GF-D8 (cell line): ENCODE measurements at regions not wholly inside any gene's neighbourhood (a gene's known extent, or its start where the extent isn't known, plus 50 kb on each side); places are given as distances from the start of the nearest gene placed in this dataset.
A peak's percentile ranks its signal among the peaks of the same experiment; 100 is the strongest.
"Not testable (repeated sequence)": the region's sequence is repeated elsewhere in the genome, so short reads cannot be mapped to it uniquely, and the experiment has no call there.

Experiments
- DNase-seq: peaks from one replicate; lab custom pipeline; 2025; lab: John Stamatoyannopoulos, UW

DNA sequence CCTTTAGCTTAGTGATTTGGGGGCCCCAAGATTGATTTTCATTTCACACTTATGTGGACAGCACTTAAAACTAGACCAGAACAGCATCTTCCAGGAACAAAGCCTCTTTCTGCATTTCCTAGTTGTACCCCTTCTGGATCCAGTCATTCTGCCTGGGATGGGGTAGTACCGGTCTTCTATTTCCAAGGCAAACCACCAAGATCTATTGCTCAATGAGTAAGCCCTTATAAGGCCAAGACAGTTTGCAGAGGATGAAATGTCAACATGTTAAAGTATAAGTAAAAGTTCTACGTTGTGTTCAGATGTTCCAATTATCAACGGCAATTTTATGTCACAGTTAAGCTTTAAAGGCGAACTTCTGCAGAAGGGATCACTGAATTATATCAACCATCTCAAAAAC, 106.9 kb upstream of the ZNF746 start:
- no peak for DNase-seq

DNA sequence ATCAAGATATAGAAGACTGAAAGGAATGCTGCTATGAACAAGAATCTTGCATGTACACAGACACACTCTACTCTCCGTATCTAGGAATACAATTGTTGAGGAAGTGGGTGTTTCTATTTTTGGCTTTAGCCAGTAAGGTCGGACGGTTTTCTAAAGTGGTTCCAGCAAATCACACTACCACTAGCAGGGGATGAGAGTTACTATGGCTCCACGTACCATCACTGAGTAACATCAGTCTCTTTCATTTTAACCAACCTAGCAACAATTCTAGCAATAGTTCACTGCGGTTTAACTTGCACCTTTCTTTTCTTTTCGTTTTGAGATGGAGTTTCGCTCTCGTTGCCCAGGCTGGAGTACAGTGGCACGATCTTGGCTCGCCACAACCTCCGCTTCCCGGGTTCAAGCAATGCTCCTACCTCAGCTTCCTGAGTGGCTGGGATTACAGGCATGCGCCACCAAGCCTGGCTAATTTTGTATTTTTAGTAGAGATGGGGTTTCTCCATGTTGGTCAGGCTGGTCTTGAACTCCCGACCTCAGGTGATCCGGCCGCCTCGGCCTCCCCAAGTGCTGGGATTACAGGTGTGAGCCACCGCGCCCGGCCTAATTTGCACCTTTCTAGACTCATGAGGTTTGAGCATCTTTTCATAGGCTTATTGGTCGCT, 103.2 kb upstream of the ZNF746 start:
- DNase-seq = not testable (repeated sequence)

DNA sequence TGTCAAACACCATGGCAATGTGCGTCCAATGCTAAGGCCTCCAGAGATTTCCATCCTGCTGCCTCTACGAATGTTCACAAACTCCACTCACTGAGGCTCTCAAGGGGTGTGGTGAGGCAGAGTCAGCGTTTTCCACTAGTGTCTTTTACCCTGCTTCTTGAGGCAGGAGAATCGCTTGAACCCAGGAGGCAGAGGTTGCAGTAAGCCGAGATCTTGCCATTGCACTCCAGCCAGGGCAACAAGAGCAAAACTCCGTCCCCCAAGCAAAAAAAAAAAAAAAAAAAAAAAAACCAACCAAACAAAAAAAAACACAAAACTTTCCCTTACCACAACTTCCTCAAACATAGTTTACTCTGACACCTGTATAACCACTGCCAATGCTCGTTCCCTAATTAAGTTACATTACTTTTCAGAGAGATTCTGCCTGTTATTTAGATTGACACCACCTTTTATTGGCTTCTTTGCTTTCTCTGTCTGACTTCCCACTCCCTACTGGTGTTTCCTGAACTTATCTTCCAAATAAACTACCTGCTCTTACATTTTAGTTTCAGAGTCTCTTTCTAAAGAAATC, 102.1 kb upstream of the ZNF746 start:
- peak; percentile 74 for DNase-seq

DNA sequence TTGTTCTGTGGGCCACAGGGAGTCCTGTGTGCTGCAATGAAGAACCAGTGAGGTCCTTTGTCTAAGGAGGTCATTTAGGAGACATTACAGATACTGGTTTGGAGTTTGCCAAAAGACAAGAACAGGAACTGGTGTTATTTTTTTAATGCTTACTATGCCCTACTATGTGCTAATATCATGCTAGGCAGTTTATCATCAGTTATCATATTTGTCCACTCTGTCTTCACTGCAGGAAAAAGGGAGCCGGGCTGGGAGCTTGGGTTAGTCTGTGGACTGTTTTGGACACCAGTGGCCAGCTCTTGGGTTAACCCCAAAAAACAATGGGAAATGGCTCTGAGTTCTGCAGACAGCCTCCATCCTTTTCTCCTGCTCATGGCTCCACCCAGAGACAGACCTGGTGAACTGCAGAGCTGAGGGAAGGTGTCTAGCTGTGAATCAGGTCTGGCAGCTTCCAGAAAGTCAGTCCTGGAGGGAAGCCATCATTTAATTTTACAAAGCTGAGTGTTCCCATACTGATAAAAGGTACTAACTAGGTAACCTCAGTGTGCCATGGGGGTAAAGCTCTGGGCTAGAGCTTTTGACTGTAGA, 101.2 kb upstream of the ZNF746 start:
- no peak for DNase-seq

DNA sequence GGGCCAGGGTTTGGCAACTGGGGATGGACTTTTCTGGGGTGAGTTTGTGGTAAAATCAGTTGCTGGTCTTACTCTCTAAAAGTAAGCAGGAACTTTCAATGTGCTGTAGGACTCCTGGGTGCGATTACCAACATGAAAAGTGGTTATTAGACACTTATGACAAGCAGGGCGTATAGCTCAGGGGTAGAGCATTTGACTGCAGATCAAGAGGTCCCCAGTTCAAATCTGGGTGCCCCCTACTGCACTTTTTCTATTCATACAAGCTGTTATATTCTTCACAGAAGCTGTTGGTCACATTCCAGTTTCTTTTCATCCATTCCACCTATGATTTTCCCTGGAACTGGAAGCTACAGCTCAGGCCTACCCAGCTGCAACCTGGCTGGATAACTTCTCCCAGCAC, 100.2 kb upstream of the ZNF746 start:
- DNase-seq = not testable (repeated sequence)

DNA sequence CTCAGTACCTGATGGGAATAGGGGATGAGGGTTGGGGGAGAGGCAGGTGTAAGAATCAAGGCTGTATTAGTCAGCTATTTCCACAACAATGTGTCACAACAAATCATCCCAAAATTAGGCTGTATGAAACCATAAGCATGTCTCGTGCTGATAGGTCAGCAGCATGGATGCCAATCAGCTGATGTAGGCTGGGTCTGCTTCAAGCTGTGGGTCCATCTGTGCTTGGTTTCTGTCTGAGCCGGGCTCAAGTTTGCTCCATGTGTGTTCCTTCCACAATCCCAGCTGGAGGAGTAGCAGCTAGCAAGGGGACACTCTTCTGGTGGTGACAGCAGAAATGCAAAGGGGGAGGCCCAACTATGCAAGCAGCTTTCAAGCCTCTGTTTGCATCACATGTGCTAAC, 97.9 kb upstream of the ZNF746 start:
- no peak for DNase-seq

DNA sequence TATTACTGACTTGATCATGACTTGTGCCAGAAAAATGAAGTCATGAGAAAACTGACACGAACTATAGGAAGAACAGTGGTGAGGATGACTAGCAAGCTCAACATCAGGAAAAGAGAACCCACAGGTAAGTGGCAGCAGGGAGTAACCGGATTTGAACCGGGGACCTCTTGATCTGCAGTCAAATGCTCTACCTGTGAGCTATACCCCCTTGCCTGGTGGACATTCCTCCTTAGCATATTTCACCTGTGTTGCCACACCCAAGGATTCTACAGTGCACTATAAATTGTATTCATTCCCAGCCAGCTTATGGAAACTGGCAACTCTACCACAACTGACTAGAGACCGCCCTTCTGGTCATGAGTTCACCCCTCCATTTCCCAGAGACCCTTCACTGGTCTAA, 97.5 kb upstream of the ZNF746 start:
- no peak for DNase-seq

DNA sequence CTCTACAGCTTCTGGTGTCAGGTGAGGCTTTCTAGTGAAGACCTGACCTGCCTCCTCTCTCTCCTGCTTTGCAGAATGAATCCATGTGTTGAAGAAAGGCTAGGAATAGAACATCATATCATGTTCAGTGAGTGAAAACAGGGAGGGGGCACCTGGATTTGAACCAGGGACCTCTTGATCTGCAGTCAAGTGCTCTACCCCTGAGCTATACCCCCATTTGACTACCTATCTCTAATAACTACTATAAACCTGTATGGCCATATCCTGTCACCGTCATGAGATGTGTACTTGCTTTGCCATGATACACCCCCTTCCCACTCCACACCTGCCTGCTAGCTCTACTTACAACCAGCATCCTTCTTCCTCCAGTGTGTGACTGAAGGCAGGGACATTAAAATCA, 91.3 kb upstream of the ZNF746 start:
- DNase-seq = no peak

DNA sequence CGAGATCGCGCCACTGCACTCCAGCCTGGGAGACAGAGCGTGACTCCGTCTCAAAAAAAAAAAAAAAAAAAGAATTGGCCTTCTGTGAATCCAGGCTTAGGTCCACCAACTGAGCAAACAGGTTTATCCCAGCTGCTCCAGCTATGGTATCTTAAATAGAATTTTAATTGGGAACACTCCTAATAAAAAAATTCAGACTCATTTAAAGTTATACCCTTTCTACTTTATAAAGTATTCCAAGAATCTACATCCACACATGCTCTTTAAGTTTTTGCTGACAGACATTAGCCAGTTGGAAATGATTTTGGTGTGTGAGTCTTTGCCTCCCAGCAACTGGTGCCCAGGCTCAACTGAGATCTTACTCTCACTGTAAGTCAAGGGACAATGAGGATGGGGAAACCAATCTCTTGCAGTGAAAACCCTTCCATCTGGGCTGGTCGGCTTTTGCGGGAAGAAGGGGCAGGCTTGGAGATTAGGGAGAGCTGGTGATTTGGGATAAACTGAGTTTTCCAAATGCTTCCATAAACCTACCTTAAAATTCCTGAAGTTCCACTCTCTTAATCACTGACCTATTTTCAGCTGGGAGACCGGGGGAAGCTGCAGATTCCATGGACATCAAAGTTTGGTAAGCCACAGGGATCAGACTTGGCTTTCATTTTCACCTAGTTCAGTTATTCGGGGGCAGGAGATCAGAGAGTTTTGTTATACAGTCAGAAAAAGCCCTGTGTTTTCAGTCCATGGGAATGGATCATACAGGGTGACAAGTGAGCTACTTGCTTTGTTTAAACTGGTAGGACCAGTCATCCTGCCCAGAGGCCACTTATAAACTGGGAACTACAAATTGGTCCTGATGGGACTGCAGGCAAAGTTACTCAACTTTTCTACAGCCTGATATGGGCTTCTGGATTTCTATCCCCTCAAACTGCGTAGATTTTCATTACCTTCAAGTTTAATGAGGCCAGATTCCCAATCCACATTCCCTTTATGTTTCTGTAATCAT, 89.3 kb upstream of the ZNF746 start:
- no peak for DNase-seq

DNA sequence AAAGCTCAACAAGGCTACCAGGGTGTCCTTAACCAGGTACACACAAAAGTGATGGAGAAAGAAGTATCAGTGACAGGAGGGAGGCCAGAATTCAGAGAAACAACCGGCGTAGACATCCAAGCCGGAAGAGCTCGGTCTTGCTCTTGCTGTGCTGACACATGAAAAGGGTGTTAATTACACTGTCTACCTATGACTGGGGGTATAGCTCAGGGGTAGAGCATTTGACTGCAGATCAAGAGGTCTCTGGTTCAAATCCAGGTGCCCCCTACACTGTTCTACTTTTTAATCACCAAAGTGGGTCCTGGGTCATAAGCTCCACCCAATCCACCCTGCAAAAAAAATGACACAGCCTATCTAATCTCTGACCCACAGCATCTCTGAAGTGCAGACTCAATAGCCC, 86.9 kb upstream of the ZNF746 start:
- DNase-seq = no peak

DNA sequence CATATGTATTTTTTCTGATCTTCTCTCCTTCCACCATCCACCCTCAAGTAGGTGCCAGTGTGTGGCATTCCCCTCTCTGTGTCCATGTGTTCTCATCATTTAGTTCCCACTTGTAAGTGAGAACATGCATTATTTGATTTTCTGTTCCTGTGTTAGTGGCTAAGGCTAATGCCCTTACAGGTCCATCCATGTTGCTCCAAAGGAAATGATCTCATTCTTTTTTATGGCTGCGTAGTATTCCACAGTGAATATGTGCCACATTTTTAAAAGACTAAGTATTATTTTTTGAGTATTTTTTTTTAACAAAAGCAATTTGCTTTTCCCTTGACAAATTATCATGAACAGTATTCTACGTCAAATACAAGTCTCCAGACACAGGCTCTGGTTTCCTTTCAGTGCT, 86.4 kb upstream of the ZNF746 start:
- DNase-seq = no peak

DNA sequence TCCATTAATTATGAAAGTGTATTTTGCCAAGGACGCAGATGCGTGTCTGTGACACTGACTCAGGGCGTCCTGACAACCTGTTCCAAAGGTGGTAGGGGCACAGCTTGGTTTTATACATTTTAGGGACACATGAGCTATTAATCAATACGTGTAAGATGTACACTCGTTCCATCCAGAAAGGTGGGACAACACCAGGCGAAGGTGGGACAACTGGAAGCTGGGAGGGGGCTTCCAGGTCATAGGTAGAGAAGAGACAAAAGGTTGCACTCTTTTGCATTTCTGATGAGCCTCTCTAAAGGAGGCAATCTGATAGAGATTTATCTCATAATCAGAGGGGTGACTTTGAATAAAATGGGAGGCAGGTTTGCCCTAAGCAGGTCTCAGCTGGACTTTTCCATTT, 82.7 kb upstream of the ZNF746 start:
- DNase-seq = no peak

DNA sequence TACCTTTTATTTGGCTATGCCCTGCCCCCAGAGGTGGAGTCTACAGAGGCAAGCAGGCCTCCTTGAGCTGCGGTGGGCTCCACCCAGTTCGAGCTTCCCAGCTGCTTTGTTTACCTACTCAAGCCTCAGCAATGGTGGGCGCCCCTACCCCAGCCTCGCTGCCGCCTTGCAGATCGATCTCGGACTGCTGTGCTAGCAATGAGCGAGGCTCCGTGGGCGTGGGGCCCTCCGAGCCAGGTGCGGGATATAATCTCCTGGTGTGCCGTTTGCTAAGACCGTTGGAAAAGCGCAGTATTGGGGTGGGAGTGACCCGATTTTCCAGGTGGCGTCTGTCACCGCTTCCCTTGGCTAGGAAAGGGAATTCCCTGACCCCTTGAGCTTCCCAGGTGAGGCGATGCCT, 81.8 kb upstream of the ZNF746 start:
- not testable (repeated sequence) for DNase-seq

DNA sequence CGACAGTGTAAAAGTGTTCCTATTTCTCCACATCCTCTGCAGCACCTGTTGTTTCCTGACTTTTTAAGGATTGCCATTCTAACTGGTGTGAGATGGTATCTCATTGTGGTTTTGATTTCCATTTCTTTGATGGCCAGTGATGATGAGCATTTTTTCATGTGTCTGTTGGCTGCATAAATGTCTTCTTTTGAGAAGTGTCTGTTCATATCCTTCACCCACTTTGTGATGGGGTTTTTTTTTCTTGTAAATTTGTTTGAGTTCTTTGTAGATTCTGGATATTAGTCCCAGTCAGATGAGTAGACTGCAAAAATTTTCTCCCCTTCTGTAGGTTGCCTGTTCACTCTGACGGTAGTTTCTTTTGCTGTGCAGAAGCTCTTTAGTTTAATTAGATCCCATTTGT, 76.8 kb upstream of the ZNF746 start:
- DNase-seq = not testable (repeated sequence)

DNA sequence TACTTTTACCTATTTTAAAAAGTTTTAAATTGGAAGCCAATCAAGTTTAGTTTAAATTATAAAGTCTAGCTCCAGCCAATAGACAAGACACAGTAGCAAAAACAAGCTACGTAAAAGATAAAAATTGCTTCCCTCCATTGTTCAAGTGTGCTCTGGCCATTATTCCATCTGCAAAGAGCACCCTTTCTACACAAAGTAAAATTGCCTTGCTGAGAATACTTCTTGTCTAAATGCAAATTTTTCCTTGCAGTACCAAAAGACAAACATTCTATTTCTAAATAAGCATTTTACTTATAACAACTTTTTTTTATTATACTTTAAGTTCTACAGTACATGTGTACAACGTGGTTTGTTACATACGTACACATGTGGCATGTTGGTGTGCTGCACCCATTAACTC, 75.9 kb upstream of the ZNF746 start:
- no peak for DNase-seq

DNA sequence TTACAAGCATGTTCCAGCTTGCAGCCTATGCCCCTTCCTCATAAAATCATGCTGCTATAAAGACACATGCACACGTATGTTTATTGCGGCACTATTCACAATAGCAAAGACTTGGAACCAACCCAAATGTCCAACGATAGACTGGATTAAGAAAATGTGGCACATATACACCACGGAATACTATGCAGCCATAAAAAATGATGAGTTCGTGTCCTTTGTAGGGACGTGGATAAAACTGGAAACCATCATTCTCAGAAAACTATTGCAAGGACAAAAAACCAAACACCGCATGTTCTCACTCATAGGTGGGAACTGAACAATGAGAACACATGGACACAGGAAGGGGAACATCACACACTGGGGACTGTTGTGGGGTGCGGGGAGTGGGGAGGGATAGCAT, 75.3 kb upstream of the ZNF746 start:
- not testable (repeated sequence) for DNase-seq

DNA sequence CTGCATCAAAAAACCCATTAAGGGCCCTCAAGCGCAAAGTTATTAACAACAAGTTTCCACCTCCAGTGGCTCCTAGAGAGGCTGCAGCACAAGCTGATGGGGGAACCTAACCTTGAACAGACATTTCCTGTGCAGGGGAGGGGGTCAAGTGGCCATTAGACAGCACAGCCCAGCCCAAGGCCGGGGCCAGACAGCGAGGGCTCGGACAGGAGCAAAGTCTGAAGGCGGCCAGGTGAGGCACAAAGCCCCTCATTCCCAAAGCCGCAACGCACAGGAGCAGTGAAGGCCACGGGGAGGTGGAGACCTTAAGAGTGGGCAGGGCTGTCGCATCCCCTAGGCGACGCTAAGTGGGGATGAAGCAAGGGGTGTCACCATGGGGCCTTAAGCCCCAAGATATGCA, 73.2 kb upstream of the ZNF746 start:
- DNase-seq = no peak

DNA sequence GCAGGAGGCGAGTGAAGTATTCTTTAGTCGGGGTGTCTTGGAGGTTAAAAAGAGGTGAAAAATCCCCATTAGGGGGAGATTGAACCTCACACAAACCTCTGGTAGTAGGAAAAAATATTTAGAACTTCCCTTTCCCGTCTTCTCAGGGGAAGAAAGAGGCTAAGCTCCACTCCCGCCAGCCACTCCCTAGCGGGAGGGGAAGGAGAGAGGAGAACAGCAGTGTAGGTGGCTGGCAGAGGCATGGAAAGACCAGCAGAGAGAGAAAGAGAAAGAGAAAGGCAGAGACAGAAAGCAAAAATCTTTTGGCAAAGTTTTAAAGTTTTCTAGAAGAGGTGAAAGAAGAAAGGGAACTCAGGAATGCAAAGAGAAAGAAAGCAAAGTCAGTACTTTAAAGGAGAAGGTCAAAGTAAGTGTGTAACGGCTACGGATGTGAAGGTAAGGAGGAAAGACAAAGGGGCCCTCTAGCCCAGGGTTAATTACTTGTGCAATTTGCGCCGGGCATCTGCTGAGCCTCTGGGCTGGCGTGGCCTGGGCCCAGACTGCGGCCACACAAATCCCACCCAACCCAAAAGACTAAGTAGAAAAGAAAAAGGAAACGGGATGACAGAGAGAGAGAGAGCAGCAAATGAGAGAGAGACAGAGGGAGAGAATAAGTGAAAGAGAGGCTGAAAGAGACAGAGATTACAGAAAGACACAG, 72.3 kb upstream of the ZNF746 start:
- no peak for DNase-seq

DNA sequence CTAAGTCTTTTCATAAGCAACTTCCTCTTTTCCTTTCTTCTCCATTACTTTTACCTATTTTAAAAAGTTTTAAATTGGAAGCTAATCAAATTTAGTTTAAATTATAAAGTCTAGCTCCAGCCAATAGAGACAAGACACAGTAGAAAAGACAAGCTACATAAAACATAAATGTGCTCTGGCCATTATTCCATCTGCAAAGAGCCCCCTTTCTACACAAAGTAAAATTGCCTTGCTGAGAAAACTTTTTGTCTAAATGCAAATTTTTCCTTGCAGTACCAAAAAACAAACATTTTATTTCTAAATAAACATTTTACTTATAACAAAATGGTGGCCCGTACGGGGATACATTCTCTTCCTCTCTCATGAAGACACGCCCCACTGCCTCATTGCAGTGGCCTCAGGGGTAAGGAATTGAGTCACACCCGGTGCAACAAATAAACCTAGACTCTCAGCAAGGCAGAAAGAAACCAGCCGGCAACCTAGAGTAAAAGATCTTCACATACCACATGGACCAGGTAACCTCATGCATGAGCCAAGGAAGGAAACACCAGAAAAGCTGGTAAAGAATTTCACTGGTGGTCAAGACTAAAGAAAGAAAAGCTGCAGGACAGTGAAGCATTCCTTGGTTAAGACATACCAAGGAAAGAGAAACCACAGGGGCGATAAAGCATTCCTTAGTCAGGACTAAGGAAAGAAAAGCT, 71.6 kb upstream of the ZNF746 start:
- no peak for DNase-seq

DNA sequence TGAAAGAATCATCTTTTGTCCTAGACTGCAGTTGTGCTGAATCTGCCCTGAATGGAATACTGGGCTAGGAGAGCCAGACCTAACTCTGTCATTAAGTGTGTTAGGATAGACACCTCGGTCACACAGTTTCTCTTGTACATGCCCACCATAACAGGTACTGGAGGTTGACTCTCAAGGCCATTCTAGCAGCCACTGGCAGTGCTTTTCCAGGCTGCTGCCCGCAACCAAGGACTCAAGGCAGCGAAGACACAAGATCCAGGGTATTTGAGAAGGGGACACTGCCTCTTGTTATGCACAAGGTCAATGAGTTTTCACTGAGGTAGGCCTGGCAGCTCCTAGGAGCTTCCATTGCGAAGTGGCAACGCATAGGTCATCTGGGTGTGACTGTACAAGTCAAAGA, 70.6 kb upstream of the ZNF746 start:
- DNase-seq = no peak

DNA sequence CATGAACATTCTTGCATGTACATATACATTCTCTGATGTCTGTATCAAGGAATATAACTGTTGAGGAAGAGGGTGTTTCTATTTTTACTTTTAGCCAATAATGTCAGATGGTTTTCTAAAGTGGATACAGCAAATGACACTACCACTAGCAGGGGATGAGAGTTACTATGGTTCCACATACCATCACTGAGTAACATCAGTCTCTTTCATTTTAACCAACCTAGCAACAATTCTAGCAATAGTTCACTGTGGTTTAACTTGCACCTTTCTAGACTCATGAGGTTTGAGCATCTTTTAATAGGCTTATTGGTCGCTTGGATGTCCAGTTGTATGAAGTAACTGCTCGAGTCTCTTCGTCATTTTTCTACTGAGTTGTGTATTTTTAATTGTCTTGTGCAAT, 68.5 kb upstream of the ZNF746 start:
- no peak for DNase-seq

DNA sequence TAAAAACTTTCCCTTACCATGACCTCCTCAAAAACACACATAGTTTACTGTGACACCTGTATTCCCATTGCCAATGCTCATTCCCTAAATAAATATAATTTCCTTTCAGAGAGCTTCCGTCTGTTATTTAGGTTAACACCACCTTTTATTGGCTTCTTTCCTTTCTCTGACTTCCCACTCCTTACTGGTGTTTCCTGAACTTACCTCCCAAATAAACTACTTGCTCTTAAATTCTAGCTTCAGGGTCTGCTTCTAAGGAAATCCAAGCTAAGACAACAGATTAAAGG, 67.4 kb upstream of the ZNF746 start:
- DNase-seq = no peak
